LNCAP (cell line): ENCODE measurements at regions not wholly inside any gene's neighbourhood (a gene's known extent, or its start where the extent isn't known, plus 50 kb on each side); places are given as distances from the start of the nearest gene placed in this dataset.

Source experiments
- CTCF ChIP-seq: fragments of 450-650 bp; IDR thresholded peaks from 2 replicates; pipeline ENCODE4 v1.5.1; 2017; ENCODE audit warnings: mild to moderate bottlenecking

DNA sequence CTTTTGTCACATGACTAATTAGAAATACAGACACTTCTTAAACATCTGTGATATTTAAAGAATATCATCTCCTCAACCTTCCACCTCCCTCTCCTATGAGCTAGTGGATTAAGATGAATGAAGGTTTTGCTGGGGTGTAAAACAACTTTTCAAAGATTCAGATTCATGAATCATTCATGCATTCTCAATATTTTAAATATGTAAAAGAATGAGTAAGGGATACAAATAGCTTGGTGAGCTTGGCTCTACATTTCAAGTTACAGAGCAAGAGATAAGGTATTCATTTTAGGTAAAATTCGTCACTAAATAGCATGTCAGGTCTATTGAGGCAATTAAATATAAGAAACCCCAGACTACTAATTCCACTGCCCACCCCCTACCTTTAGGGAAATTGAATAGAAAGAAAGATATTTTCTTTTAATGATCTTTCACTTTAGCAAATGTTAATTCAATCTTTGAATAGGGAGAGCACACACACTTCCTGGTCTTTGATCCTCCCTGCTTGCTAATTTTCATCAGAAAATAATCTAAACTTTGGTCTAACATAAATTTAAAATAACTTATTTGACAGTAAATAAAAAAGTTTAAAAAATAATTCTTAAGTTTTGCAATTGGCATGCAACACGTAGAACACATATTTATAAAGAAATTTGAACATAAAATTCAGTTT lies 486.9 kb upstream of the ITGA1 start:
- no peak for TF ChIP-seq CTCF

DNA sequence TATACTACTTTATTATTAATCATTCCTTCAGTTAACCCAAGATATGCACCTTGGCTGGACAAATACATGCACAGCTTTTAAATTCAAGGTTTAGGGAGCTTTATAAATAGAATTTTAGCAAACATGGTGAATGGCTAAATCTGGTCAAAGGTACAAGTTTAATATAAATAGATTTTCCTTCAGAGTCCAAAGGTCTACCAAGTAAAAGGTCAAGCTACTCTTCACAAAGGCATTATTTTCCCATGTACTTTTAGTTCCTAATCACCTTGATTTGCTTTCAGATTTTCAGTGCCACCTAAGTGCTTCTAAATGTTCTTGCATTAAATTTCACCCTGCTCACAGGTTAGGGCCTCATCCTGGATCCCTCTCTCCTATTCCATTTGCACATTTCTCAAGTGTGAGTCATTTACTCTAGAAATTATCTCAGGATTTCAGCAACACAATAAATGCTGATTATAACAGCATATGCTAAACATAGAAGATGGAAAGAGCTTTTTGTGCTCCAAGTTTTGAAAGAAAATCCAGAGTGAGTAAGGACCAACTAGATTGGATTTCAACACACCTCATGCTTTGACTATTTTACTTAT lies 459.4 kb upstream of the ITGA1 start:
- TF ChIP-seq CTCF = no peak

DNA sequence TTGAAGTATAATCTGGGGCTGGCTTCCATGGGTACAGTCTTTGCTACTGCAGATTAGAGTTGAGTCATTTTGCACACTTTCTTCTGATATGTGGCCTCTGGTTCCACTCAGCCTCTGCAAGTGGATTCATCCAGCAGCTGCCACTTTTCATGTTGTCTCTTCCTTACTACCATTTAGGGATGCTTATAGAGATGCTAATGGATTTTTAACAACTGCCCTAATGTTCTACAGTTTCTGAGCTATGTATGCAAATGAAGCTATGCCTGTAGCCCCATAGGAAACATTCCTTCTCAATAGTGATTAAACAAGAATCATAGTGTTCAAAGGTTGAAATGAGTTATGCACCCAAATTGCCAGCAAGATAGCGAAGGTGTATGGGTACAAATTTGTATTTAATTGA lies 456.0 kb upstream of the ITGA1 start:
- no peak for TF ChIP-seq CTCF

DNA sequence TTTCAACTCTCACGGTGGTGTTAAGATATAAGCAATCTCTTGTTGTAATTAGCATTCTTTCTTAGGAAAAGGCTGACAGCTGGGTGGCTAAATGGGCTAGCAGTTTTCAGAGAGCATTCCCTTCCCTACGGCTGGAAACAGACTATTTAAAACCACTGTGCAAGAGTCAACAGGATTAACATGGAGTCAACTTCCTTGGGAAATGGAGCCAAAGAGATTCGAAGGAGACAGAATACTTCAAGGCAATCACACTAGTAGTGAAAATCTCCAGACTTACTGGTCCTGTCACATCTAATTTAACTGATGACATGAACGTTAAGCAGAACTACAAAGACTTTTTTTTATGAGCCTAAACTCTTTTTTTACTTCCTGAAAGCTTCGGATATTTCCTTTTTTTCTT lies 453.3 kb upstream of the ITGA1 start:
- TF ChIP-seq CTCF = no peak

DNA sequence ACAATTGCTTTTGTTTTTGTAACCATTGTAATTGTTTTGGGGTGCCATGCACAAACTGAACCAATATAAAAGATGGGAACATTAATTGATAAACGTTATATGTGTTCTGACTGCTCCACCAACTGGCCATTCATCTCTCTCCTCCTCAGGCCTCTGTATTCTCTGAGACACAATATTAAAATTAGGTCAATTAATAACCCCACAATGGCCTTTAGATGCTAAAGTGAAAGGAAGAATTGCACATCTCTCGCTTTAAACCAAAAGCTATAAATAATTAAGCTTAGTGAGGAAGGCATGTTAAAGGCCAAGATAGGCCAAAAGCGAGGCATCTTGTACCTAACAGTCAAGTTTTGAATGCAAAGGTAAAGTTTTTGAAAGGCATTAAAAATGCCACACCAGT lies 448.4 kb upstream of the ITGA1 start:
- no peak for TF ChIP-seq CTCF

DNA sequence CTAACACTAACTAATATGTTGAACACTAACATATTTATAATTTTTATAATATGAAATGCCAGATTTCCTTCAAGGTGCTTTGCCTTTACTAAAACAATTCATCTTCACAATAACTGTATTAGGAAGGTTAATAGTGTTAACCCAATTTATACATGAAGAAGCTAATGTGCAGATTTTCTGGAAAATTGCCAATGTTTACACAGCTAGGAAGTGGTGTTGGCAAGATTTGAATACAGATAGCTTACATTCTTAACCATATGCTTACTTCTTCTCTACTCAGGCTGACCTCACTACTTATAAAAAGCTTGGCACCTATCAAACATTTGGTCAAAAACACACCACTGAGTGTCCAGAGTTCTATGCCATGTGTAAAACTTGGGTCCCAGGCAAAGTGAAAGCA lies 445.4 kb upstream of the ITGA1 start:
- no peak for TF ChIP-seq CTCF

DNA sequence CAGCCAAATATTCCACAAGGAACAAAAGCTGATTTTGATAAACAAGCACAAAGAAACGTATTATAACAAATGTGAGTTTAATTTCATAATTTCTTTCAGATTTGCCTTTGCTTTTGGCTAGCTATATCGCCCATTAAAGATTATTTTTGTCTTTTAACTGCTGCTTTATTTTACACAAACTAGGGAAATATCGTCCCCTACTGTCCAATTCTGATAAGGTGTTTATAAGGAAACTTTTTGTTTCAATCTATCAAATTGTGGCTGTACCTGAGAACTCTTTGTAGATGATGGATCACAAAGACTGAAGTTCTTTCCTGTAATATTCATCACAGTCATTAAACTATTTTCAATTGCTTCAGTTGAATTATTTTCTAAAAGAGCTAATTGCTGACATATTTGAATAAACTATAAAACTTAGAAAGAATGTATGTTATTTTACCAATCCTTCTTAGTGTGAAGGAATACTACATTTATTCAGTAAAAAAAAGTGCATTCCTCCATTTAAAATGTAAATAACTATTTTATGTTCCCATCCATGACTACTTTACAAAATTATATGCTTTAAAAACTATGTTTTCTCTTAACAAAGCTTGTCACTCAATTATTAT lies 431.3 kb upstream of the ITGA1 start:
- peak; percentile 90 for TF ChIP-seq CTCF
